NB4 (cell line): ENCODE measurements at regions not wholly inside any gene's neighbourhood (a gene's known extent, or its start where the extent isn't known, plus 50 kb on each side); places are given as distances from the start of the nearest gene placed in this dataset.

Experiments
- DNase-seq: peaks from one replicate; pipeline ENCODE4 v3.0.0; 2010; ENCODE audit warnings: low read depth
- H3K4me3 ChIP-seq: one replicate; pipeline ENCODE4 v1.5.1; 2011; ENCODE audit warnings: mild to moderate bottlenecking, low read depth, low read length, moderate library complexity
- MAX ChIP-seq: IDR thresholded peaks from 2 replicates; pipeline ENCODE4 v1.6.1; 2011; ENCODE audit warnings: low read depth, low read length
- MYC ChIP-seq: IDR thresholded peaks from 2 replicates; pipeline ENCODE4 v1.6.1; 2011; ENCODE audit warnings: low read depth, low read length
- POLR2A ChIP-seq: IDR thresholded peaks from 2 replicates; pipeline ENCODE4 v1.6.1; 2011; ENCODE audit warnings: mild to moderate bottlenecking; ENCODE audit not compliant: insufficient read length; ENCODE audit errors: extremely low read depth
- TF ChIP-seq, protein P1 (sequence below): IDR thresholded peaks from one replicate; pipeline ENCODE4 v1.5.1; 2012; ENCODE audit warnings: low read depth, low read length

DNA sequence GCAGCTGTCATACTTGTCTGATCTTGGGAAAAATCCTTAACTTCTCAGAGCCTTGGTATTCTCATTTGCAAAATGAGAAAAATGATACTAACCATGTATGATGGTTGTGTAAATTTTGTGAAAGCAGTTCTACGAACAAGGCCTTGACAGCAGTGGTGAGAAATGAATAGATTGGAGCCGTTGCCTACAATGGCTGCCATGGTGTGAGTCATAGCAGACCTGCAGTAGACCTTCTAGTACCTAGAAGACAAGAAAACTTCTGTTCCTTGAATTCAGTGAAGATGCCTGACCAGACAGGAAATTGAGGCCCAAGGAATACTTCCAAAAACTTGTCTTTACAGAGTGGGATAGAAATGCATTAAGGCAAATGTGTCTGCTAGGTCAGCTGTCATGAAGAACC, 338.9 kb downstream of the QKI start:
- DNase-seq = no peak
- TF ChIP-seq MAX (no peak), MYC (no peak), POLR2A (no peak)
- TF ChIP-seq, protein P1, sequence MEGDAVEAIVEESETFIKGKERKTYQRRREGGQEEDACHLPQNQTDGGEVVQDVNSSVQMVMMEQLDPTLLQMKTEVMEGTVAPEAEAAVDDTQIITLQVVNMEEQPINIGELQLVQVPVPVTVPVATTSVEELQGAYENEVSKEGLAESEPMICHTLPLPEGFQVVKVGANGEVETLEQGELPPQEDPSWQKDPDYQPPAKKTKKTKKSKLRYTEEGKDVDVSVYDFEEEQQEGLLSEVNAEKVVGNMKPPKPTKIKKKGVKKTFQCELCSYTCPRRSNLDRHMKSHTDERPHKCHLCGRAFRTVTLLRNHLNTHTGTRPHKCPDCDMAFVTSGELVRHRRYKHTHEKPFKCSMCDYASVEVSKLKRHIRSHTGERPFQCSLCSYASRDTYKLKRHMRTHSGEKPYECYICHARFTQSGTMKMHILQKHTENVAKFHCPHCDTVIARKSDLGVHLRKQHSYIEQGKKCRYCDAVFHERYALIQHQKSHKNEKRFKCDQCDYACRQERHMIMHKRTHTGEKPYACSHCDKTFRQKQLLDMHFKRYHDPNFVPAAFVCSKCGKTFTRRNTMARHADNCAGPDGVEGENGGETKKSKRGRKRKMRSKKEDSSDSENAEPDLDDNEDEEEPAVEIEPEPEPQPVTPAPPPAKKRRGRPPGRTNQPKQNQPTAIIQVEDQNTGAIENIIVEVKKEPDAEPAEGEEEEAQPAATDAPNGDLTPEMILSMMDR = no peak
- H3K4me3 ChIP-seq = no peak overlapping the region

DNA sequence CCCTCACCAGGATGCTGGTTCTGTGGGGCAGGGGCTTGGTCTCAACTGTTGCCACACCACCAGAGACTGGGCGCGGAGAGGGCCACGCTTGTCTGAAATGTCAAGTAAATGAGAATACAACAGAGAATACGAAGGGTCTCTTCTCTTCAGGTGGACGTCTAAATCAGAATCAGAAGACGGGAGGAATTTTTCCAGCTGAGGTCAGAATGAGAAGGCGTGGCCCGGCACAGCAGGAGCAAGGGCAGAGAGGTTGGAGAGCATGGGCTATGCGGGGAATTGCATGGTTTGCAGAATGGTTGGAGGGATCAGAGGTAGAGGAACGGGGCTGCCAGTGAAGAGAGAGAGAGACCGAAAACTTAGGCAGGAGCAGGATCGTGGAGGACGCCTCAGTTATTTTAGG, 337.9 kb downstream of the QKI start:
- no peak for DNase-seq
- TF ChIP-seq MYC (no peak), MAX (no peak), POLR2A (no peak)
- TF ChIP-seq, protein P1 = no peak

GRCh38 chr6:163751032-163751525, 336.6 kb downstream of the QKI start:
- TF ChIP-seq MAX (no peak), MYC (no peak), POLR2A (no peak)
- TF ChIP-seq, protein P1 = no peak

More for the DNA sequence above, 337.9 kb downstream of the QKI start:
- H3K4me3 ChIP-seq = no peak overlapping the region

GRCh38 chr6:163750431-163751031, 336.0 kb downstream of the QKI start:
- no peak for DNase-seq
- no peak overlapping the region for H3K4me3 ChIP-seq
- TF ChIP-seq POLR2A = no peak
- TF ChIP-seq MAX = no peak
- TF ChIP-seq, protein P1 = no peak
- no peak for TF ChIP-seq MYC

More at GRCh38 chr6:163751032-163751525, 336.6 kb downstream of the QKI start:
- no peak for DNase-seq
- no peak overlapping the region for H3K4me3 ChIP-seq

GRCh38 chr6:163748886-163749285, 334.4 kb downstream of the QKI start:
- no peak overlapping the region for H3K4me3 ChIP-seq
- TF ChIP-seq MAX (no peak), POLR2A (no peak), MYC (no peak)
- TF ChIP-seq, protein P1 = no peak
- DNase-seq = no peak
